HG03039 (cell line): ENCODE measurements at regions not wholly inside any gene's neighbourhood (a gene's known extent, or its start where the extent isn't known, plus 50 kb on each side); places are given as distances from the start of the nearest gene placed in this dataset.

Experiments used
- ATAC-seq: cut with Tn5 transposase; IDR thresholded peaks from one replicate; pipeline ENCODE4 v1.9.1; 2021; ENCODE audit warnings: mild to moderate bottlenecking, moderate library complexity; ENCODE audit not compliant: unreplicated experiment

- ATAC-seq: no peak
Measured at GRCh38 chr16:85356157-85356556, 243.9 kb upstream of the CIBAR2 start.

DNA sequence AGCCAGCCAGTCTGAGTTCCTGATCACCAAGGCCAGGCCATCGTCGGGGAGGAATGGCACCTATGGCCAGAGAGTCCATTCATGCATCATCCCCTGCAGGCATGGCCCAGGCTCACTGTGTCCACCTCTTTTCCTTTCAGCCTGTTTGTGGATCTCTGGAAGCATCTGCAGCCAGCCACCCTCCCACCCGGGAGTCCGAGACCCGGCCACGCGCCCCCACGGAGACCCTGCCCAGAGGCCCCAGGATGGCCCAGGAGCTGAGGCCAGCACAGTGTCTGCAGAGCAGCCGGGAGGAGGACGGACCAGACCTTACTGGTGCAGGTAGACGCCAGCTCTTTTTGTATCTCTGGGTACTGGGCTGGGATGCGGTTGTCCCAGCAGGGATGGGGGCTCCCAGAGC, 245.1 kb upstream of the CIBAR2 start:
- ATAC-seq: no peak

DNA sequence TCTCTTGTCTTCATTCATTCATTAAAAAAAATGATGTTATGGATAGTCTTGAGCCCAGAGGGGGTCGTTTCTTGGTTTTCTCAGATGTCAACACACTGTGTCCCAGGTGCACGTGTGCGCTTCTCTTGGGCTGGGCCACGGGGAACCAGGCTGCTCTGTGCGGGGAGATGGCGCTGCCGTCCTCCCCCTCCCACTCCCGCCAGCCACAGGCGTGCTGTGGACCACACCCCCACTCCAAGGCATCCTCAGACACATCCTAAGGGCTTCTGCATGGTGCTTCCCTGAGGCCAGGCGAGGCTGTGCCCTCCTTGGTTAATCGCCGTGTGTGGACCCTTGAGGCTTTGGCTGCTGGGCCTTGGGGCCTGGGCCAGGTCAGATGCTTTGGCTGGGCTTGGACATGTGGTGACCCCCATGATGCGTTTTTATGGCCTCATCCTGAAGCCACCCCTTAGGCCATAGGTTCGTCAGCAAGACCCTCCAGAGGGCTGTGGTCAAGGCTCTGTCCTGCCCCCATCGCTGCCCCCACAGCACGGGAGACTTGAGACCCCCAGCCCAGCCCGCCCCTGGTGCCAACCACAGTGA, 245.7 kb upstream of the CIBAR2 start:
- no peak for ATAC-seq

DNA sequence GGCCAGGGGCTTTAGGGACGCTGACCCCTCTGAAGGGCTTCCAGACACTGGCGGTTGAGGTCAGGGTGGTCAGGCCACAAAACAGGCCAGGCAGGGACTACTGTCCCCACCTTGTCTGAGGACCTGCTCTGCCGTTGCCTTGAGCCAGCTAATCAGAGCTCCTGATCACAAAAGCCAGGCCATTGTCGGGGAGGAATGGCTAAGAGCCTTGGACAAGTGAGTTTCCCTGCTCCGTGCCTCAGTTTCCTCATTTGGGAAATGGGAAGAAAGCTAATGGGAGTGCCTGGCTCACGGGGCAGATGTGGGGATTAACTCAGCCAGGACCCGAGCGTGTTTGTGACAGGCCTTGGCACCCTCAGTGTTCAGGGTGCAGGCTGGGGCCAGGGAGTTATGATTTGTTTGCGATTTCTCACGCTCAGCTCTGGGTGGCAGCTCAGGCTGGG, 246.5 kb upstream of the CIBAR2 start:
- no peak for ATAC-seq

DNA sequence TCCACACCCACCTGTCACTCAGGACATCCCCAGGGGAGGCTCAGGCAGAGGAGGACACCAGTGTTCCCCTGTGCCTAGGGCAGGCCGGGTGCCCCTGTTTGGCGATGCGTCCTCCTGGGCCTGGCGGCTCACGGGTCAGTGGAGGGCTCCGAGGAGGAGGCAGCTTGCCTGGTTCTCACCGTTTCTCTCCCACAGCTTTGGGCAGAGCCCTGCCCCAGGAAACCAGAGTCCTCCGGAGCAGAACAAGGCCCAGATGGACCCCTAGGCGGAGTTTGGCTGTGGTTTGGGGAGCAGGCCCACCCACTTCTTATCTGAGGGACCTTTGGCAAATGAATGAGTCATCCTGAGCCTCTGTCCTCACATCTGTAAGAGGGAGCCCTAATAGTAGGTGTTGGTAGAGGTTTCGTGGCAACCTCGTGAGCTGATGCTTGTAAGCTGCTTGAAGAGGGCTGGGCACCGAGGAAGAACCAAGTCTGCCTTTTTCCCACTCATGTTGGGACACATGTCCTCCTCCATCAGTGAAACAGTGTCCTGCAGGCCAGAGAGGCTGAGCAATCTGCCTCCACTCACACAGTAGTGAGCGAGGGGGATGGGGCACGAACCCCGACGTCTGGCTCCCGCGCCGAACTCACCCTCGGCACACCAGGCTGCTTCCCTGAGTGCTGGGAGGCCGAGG, 247.0 kb upstream of the CIBAR2 start:
- no peak for ATAC-seq

- no peak for ATAC-seq
Measured at GRCh38 chr16:85360323-85361277, 248.3 kb upstream of the CIBAR2 start.

DNA sequence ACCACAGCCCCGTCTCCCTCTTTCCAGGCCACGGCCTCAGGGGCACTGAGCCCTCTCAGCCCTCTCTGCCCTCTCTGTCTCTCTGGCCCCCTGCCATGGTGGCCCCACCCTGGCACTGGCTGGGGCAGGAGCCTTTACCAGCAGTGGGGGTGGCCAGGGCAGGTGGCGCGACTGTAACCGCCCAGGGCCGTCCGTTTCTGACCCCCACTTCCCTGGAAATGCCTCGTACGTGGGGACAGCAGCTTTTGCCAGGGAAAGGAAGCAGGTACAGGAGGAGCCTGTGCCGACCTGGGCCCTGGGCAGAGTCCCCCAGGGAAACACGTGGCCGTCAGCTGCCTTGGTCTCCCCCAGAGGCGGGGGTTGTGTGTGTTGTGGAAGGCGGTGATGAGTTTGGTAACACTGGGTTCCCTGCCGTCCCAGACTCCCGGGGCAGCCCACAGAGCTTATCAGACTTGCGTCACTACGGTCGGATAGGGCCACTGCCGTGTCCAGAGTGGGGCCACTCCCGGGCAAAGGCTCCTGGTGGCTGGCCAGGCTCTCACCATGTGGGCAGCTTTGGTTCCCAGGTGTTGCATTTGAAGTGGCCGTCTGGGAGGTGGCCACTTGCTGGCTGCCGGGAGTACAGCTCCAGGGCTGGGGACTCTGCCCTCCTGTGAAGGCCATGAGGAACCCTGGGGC, 249.3 kb upstream of the CIBAR2 start:
- ATAC-seq: no peak

GRCh38 chr16:85362443-85362842, 250.2 kb upstream of the CIBAR2 start:
- ATAC-seq: no peak

GRCh38 chr16:85363427-85363826, 249.7 kb upstream of the GSE1 start:
- no peak for ATAC-seq

GRCh38 chr16:85363881-85364280, 249.2 kb upstream of the GSE1 start:
- ATAC-seq: no peak

DNA sequence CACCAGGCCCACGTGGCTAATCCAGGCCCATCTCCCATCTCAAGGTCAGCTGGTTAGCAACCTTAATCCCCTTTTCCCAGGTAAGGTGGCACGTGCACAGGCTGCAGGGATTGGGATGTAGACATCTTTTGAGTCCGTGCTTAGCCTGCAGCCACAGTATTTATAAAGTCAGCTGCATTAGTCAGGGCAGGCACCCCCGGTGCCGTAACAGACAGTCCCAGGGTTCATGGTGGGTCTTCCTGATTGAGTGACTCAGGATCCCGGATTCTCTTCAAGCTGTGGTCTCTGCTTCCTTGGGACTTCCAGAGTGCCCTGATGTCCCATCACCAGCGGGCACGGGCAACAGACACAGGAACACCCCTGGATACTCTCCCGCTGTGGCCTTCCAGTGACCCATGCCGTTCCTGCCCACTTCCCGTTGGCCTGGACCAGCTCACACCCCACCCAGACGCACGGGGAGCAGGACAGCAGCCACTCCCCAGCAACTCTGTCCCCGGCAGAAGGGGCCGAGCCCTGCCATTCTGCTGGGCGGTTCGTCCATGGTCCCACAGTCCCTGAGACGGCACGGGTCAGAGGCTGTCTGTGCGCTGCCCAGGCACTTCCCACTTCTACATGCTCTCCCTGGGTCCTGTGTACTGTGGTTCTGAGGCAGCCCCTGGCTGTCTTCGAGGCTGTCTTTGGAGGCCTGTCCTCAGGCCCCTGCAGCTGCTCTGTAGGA, 248.6 kb upstream of the GSE1 start:
- no peak for ATAC-seq

- ATAC-seq: no peak
Measured at GRCh38 chr16:85365120-85365519, 248.0 kb upstream of the GSE1 start.

DNA sequence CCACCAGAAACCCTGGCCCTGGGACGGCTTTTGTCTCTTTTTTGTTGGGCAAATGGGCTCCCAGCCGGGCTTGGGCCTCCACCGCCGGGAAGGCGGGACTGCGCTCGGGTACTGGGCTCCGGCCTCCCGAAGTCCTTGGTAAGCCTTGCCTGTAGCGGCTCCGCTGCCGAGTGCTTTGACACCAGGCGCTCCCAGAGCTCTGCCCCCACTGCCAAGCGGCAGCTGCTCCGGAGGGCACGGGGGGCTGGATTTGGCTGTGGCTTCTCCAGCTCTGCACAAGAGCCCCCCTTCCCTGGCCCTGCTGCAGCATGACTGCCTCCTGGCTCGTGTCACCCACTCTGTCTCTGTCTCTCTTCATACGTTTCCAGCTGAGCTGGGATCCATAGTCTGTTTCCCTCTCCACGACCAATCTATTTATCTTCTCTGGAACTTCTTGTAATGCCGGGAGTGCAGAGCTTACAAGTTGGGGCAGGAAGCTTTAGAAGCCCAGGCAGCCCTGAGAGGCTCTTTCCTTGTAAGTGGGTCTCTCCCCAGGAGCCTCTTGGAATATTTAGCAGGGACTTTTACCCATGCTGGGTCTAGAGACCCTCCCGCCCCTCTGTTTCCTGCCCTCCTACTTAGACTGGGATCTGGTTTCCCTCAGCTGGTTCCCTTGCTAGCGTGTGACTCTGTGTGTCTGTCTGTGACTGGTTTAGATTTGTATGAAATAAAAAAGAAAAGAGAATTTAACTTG, 246.9 kb upstream of the GSE1 start:
- ATAC-seq: no peak

DNA sequence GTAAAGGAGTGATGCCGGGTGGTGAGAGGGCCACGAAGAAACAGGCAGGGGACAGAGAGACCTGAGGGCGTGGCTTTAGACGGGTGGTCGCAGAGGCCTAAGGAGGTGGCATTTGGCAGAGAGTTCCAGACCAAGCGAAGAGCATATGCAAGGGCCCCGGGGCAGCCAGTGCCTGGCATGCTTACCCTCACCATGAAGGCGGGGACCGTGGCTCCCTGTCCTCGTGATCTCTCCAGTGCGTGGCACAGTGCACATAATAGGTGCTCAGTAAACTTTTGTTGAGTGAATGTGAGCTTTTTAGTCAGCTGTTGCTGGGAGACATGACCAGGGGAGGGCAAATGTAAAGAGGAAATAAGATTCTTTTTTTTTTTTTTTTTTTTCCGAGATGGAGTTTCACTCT, 245.6 kb upstream of the GSE1 start:
- no peak for ATAC-seq

GRCh38 chr16:85369060-85369459, 244.1 kb upstream of the GSE1 start:
- no peak for ATAC-seq

GRCh38 chr16:85369741-85370528, 243.2 kb upstream of the GSE1 start:
- no peak for ATAC-seq

- ATAC-seq: no peak
Measured at GRCh38 chr16:85370543-85370880, 242.6 kb upstream of the GSE1 start.

GRCh38 chr16:85370881-85371651, 242.1 kb upstream of the GSE1 start:
- ATAC-seq: no peak
